H1 (cell line): ENCODE measurements at regions not wholly inside any gene's neighbourhood (a gene's known extent, or its start where the extent isn't known, plus 50 kb on each side); places are given as distances from the start of the nearest gene placed in this dataset.

Experiments
- CTCF ChIP-seq, 3 experiments: IDR thresholded peaks; 1 replicate in 2 of 3; 2 replicates in 1 of 3; pipeline versions ENCODE4 v1.5.1 to v1.6.1; 2011; ENCODE audit warnings: low read length in 3 of 3, mild to moderate bottlenecking in 3 of 3, inconsistent platforms in 2 of 3, low read depth in 1 of 3, moderate library complexity in 1 of 3; ENCODE audit not compliant: insufficient read depth in 1 of 3; ENCODE audit errors: control extremely low read depth in 1 of 3
- YY1 ChIP-seq: IDR thresholded peaks from 2 replicates; pipeline ENCODE4 v1.6.1; 2011; ENCODE audit warnings: low read depth, mild to moderate bottlenecking, low read length

- TF ChIP-seq YY1: no peak
- peak in 1 of 3 experiments; percentile 34; a peak in 1 of 4 replicates for TF ChIP-seq CTCF (IDR thresholded peaks at IDR 0.05; ENCODE audit: control extremely low read depth in 1 of 3, insufficient read depth in 1 of 3, low read depth in 1 of 3, low read length in 3 of 3)
Observed at GRCh38 chr3:128567705-128568356, 74.8 kb upstream of the GATA2 start.
